Fibroblast of skin of abdomen (primary cell): ENCODE measurements at regions not wholly inside any gene's neighbourhood (a gene's known extent, or its start where the extent isn't known, plus 50 kb on each side); places are given as distances from the start of the nearest gene placed in this dataset.
"Not testable (repeated sequence)": the region's sequence is repeated elsewhere in the genome, so short reads cannot be mapped to it uniquely, and the experiment has no call there.

Source experiments
- DNase-seq: peaks from one replicate; pipeline ENCODE4 v3.0.0-alpha.2; 2013

DNA sequence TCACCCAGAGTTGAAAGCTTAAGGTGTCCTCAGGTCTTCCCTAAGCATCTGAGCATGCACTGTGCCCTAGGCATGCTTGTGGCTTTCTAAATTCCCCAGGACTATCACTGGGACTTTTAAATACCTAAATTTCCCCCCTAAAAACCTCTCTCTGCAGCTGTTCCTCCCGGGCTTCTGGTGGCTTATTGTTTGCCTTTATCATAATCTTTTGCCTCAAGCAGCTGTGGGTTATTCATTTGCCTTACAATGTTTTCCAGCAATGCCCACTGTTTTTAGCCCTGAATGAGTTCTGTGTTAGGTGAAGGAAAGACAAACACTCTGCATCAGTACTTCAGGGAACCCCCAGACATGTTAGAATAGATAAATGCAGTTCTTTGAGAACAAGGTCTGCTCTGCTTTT is 455.0 kb downstream of the ZIC3 start:
- DNase-seq, result no peak

DNA sequence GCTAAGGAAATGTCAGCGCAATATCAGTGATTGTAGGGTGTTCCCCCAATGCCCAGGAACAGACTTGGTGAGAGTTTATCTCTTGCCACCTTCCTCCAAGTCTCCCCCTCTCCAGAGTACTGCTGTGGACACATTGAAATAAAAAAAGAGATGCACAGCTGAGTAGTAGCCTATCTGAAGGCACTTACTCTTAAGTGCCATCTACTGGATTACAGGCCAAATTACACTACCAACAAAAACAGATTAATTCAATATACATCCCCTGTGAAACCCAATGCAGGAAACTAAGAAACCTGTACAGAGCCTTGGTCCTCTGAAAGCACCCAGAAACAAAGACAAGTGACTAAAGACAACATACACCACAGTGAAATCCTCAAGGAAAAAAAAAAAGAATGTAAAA is 460.3 kb downstream of the ZIC3 start:
- DNase-seq, result no peak

GRCh38 chrX:138031715-138032114 is 465.8 kb downstream of the ZIC3 start:
- no peak for DNase-seq

DNA sequence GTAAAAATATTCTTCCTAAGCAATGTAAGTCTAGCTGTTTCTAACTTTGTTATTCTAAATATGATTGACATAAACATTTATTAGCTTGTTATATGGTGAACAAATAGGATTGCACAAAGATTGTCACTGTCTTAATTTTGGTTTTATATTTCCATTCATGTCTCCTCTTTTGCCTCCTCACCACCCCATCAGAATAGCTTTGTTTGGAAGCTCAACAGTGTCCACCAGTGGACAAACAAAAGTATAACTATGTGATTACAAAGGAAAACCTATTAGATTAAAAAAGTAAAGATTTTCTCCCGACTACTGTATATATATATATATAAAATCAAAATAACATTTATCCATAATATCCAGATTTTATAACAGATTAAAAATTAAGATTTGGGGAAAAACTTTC is 468.2 kb downstream of the ZIC3 start:
- DNase-seq, result no peak

DNA sequence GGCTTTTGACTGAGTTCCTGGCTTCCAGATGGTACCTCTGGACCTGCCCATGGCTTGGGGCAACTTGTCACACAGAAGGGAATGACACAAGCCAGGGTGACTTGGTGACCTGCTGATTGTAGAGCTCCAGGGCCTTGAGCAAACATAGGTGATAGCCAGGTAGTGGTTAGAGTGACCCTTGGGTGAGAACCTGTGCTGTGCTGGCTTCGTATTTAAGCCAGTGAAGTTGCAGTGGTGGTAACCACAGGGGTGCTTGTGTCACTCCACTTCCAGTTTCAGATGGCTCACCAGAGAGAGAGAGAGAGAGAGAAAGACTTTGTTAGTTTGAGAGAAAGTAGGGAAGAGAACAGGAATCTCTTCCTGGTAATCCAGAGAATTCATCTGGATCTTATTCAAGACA is 471.6 kb downstream of the ZIC3 start:
- no peak for DNase-seq

DNA sequence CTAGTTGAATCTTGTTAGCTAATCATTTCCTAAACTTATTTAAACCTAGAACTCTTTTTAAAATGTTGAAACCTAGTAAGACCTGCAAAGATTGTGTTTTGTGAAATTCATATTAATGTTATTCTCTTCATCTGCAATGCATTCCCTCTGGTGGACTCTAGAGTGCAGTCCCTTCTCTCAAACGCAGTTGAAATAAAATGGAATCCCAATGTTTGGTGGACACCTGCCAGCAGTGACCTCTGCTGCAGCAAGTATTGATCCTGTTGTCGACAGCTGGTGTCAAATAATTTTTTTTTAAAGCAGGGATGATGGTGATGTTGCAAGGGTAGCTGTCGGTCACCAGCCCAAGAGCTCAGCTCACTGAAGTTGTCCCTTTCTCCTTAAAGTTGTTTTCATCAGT is 492.0 kb downstream of the ZIC3 start:
- DNase-seq, result no peak

- no peak for DNase-seq
These were observed 493.0 kb downstream of the ZIC3 start for GRCh38 chrX:138058931-138059330.

GRCh38 chrX:138067415-138067814 is 501.5 kb downstream of the ZIC3 start:
- no peak for DNase-seq

- DNase-seq, result no peak
These were observed 507.7 kb downstream of the ZIC3 start for GRCh38 chrX:138073626-138074025.

GRCh38 chrX:138082251-138082650 is 516.3 kb downstream of the ZIC3 start:
- DNase-seq, result no peak

DNA sequence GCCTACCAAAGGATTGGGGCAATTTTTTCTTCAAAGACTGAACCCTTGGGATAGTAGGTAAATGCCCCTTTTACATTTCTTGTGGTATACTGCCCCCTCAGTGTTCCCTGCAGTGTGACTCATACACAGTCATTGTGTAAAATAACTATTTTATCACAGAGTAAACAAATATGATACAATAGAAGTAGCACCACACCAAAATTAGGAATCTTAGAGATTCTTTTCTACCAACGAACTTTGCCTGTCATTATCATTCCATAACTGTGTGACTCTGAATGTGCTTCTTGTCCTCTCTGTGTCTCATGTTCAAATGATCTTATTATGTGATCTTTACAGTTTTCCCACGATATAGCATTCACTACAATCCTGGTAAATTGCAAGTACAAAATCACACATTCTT is 517.0 kb downstream of the ZIC3 start:
- DNase-seq, result no peak

GRCh38 chrX:138110910-138111309 is 545.0 kb downstream of the ZIC3 start:
- DNase-seq, result not testable (repeated sequence)

GRCh38 chrX:138127314-138127713 is 561.4 kb downstream of the ZIC3 start:
- peak; percentile 58 for DNase-seq

- DNase-seq, result peak; percentile 24
These were observed 562.2 kb downstream of the ZIC3 start for GRCh38 chrX:138128027-138128671.

DNA sequence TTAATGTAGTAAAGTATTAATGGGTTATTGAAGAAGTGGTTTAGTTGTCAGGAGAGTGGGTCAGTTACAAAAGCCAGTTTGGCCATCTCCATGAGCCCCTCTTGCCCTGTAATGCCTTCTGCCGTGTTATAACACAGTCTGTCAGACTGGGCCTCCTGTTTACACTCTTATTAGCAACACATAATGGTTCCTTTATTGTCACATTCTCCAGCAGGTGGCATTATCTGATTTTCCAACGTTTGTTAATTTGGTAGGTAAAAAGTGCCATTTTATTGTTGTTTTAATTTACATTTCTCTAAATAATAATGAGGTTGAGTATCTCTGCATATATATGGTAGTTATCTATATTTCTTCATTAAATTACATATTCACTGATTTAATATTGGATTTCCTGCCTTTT is 560.8 kb downstream of the FGF13 start:
- DNase-seq, result no peak

DNA sequence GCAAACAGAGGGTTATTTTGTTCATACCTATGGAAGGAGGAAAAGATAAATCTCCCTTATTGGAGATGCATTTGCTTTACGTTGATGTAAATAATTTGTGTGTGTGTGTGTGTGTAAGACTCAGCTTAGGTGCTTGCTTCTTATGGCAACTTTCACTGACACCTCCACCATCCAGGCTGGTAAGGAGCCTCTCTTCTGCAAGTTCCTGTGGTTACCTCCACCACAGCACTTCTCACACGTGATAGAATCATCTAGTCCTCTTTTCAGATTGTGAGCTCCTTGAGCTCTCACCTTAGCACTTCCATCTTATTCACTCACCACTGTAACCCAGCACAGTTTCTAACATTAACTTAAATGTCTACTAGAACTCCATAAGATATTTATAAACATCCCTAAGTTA is 553.7 kb downstream of the FGF13 start:
- DNase-seq, result no peak

- DNase-seq, result no peak
These were observed 519.5 kb downstream of the FGF13 start for GRCh38 chrX:138191998-138192397.

DNA sequence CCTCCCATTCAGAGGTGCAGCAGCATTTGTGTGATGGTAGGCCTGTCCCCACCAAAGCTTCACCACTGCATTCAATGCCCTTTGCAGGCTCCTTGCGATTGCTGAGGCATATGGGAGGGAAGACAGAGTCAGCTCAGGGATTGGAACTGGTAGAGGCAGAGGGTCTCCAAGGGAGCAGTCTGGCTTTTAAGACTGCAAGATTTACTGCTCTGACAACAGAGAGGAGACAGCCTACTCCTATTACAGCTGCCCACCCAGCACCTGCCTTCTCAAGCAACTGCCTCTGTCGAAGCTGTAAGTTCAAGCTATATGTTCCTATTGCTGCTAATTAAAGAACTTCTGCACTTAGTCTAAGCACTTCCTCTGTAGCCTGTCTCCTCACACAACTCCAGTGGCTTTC is 481.8 kb downstream of the FGF13 start:
- no peak for DNase-seq

GRCh38 chrX:138240266-138240665 is 471.3 kb downstream of the FGF13 start:
- no peak for DNase-seq

DNA sequence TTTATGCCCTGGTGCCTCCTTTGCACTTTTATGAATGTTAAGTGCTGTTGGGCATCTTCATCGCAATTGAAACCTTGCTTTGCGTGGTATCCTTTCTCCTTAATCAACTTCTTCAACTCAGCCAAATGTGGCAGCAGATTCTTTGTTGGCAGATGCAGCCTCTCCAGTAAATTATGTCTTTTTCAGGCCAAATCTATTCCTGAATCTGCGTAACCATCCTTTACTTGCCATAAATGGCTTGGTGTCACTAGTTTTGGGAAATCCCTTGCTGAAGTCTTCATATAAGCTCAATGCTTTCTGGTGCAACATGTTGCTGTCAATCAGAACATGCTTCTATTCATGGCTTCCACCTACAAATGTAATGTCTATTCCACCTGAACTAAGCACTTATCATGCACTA is 457.5 kb downstream of the FGF13 start:
- no peak for DNase-seq

DNA sequence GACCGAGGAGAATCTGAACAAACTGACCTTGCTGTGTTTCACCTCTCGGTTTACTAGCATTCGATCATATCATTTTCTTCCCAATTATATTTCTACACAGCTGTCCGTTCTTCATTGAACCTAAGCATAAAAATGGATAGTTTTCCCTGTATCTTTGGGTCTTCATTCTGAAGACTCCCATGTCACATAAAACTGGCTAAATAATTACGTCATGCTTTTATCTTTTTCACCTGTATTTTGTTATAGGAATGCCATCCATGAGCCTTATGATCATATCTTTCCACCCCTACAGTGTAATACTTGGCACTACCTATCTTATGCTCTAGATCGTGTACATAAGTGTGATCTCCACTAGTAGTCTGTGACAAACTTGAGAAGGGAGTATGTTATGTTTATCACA is 456.1 kb downstream of the FGF13 start:
- DNase-seq, result no peak

DNA sequence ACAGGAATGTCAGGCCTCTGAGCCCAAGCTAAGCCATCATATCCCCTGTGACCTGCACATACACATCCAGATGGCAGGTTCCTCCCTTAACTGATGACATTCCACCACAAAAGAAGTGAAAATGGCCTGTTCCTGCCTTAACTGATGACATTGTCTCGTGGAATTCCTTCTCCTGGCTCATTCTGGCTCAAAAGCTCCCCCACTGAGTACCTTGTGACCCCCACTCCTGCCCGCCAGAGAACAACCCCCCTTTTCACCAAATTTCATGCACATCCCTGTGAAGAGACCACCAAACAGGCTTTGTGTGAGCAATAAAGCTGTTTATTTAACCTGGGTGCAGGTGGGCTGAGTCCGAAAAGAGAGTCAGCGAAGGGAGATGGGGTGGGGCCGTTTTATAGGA is 447.4 kb downstream of the FGF13 start:
- DNase-seq, result not testable (repeated sequence)

DNA sequence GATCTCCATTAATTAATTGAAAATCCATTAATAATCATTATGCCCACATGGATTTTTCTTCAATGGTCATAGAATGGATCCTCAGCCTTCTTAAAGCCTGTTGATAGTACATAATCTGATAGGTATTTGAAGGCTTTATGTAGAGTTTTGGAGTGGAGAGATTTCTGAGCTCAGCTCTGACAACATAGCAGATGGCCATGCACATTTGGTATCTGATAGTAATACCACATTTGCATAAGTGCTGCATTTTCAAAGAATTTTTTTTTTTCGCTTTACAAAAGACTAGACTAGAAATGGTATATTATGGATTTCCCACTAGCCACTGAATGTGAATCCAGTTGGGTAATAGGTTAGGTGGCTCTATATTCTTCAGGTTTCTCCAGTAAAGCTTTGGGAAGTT is 440.6 kb downstream of the FGF13 start:
- DNase-seq, result no peak

DNA sequence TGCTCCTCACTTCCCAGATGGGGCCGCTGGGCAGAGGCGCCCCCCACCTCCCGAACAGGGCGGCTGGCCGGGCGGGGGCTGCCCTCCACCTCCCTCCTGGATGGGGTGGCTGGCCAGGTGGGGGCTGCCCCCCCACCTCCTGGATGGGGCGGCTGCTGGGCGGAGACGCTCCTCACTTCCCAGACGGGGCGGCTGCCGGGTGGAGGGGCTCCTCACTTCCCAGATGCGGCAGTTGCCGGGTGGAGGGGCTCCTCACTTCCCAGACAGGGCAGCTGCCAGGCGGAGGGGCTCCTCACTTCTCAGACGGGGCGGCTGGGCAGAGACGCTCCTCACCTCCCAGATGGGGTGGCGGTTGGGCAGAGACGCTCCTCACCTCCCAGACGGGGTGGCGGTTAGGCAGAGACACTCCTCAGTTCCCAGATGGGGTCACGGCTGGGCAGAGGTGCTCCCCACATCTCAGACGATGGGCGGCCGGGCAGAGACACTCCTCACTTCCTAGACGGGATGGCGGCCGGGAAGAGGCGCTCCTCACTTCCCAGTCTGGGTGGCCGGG is 428.8 kb downstream of the FGF13 start:
- DNase-seq, result not testable (repeated sequence)
